Right forelimb (tissue), 1 donor: ENCODE measurements at regions not wholly inside any gene's neighbourhood (a gene's known extent, or its start where the extent isn't known, plus 50 kb on each side); places are given as distances from the start of the nearest gene placed in this dataset.
A peak's percentile ranks its signal among the peaks of the same experiment; 100 is the strongest.

ENCODE experiments used
- DNase-seq: peaks from one replicate; pipeline ENCODE4 v3.0.0-alpha.2; 2018

DNA sequence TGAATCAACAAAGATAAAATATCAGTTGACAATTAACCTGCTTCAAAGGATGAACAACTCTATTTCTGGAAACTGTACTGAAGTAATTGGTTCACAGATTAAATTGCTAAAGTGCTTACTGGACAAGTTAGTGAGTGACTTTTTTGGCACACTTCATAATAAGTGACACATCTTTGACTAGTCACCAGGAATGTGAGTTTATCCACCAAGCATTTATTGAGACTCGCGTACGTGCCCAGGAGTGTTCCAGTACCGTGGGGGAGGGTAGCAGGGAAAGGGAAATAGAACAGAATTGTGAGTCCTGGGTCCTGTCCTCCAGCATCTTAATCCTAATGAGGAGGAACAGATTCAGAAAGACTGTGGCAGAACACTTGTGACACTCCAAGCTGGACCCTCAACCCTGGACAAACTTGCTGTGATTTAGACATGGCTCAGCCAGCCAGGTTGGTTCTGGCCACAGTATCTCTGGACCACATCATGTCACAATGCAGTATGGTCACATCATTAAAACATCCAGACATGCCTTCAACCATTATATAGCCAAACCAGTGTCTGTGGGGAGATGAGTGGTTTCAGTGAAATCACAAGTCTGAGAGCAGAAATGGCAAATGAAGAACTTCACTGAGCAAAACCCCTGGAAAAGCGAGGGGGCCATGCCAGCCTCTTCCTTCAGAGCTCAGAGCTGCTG, 623.1 kb downstream of the BNC2 start:
- peak; percentile 19 for DNase-seq

- no peak for DNase-seq
Measured at GRCh38 chr9:16248822-16249221, 621.6 kb downstream of the BNC2 start.

GRCh38 chr9:16252616-16253015, 617.9 kb downstream of the BNC2 start:
- no peak for DNase-seq

GRCh38 chr9:16254674-16255073, 615.8 kb downstream of the BNC2 start:
- DNase-seq, result no peak

DNA sequence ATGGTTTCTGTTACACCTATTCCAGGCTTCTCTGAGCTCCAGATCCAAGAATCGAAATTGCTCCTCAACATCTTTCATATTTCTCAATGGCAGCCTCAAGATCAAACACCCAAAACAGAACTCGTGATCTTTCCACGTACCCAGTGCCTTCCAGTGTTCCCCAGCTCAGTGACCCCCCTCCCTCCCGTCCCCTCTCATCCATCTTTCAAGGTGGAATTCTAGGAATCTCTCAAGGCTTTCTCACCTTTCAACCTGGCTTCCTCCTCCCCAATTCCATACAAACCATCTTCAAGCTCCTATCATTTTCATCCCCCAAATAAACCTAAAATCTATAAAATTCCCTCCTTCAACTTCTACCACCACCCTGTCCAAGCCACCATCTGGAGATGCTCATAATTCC, 615.3 kb downstream of the BNC2 start:
- no peak for DNase-seq

DNA sequence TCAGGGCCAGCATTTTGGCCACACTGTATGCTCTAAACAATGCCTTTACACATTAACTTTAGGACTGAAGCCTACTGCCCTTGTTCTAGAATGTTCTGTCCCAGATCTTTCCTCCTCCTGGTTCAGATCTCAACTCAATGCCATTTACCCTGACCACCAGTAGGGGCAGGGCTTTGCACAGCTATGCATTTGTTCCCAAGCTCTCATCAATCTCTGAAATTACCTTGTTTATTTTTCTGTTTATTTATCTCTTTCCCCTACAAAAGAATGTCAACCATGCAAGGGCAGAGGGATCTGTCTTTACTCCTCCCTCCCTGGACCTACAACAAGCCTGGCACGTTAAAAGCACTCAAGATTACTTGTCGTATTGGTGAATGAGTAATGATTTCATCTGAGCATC, 612.9 kb downstream of the BNC2 start:
- DNase-seq, result no peak

DNA sequence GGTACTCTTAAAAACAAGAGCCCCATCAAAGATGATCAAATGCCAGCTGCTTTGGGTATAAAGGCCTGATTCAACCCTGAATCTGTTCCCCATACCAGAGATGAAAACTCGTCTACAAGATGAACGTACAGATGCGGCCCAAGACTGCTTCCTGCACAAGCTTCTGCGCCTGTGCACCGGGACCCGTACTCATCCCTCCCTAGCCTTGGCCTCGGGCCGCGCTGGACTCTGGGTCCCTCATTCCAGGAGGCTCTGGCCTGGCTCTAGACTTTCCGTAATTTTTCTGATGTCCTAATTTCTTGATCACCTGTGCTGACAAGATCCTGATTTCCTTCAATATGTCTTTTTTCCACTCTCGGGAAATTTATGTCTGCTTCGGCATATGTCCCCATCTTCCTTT, 612.3 kb downstream of the BNC2 start:
- DNase-seq, result no peak

DNA sequence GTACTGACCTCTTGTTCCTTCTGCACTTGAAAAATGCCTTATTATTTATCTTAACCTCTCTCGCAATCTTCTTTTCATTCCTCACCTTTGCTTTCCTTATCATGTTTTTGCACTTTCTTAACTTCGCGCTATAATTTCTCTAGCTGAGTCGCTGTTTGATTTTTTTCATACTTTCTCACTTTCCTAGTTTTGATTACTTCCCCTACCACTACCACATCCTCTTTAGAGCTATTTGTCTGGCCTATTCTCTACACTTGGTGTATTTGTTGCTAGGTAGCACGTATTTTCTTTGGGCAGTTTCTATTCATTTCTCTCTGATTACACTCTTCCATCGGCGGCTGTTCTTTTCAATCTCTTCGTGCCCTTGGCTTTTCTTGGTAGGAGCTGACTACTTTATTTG, 611.8 kb downstream of the BNC2 start:
- DNase-seq, result no peak

GRCh38 chr9:16262477-16263261, 607.8 kb downstream of the BNC2 start:
- DNase-seq, result no peak

- DNase-seq, result no peak
Measured at GRCh38 chr9:16265688-16266087, 604.8 kb downstream of the BNC2 start.

DNA sequence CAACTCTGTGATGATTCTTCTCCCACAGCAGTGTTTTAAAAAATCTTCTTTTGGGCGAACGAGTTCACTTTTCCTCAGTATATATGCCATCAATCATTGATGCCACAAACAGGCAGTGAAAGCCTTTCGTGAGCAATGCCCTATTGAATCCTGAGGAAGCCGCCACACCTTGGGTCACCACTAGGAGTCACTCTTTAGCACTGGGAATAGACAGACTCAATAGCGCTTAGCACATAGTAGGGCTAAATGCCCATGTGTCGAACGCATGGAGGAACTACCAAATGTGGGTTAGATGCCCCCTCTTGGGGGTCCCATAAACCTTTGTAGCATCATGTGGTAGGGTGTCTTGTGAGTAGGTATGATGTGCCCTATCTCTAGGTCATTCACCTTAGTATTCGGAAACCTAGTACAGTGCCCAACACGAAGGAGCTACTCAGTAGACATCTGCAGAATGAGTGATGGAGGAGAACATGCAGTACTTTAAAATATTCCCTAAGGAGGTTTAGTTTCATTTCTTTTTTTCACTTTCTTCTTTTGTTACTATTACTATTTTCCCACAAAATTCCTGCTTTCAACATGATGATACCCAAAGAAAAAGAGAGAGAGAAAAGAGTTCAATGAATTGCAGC, 603.7 kb downstream of the BNC2 start:
- DNase-seq, result no peak

GRCh38 chr9:16267281-16268066, 603.0 kb downstream of the BNC2 start:
- no peak for DNase-seq

DNA sequence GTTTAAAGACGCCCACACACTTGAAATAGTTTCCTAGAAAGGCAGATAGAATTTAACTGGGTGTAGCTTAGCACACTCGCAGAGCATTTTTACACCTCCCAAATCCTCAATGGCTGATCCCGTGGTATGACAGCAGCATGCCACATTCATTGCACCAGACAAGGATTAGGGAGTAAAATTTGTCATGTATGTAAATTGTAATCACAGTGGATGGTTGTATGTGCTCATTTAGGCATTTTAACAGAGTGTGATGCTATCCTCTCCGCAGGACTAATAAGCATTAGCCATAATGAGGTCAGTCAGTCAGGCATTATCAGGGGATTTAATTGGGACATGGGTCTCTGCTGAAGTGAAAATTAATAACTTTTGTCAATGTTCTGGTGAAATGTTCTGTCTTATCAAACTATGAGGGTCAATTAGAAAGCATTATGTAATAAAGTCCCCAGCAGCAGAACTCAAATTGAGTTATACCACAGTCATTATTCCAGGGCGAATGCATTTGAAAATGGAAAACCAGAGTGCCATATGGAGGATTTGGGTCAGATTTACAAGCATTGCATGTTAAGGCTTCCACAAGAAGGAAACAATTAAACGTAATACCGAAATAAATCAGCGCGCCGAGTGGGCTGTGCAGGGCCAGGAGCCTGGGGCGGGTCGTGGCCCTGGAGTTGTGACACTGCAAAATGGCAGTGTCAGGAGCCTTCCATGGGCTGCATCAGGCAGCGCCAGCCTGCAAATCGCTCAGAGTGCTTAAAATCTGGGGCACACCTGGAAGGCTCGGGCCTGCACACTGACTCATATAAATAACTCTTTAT, 602.2 kb downstream of the BNC2 start:
- no peak for DNase-seq

DNA sequence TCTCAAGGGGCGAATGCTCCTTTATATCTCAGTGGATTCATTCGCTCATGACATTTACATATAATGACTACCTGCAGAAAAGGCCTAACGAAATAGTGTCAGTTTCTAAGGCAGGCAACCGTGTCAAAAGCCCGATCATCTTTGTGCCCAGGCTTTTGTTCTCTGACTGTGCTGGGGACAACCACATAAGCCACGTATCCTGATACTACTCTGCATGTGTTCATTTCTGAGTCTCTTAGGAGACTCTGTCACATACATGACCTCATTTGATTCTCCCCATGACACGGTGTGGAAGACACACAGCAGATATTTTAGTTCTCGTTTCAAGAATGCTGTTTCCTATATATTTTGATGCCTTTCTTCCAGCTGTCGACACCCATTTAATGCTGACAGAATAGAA, 598.5 kb downstream of the BNC2 start:
- DNase-seq, result peak; percentile 21

DNA sequence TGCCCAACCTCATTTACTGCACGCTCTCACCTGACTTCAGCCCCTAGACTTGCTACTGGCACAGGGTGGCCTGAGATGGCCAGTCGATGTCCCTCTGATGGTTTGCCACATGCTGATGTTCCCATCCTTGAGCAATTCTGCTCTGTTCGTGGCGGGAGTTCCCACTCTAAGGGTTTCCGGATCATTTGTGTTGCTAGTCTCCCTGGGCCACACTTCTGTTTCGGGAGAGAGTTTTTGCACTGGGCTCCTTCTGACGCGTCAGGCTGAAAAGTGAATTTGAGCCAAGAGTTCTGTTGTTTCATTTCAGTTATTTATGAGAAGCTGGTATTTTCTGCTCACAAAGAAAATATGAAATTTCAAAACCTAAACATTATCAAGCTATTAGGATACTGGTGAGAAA, 597.7 kb downstream of the BNC2 start:
- DNase-seq, result peak; percentile 30

DNA sequence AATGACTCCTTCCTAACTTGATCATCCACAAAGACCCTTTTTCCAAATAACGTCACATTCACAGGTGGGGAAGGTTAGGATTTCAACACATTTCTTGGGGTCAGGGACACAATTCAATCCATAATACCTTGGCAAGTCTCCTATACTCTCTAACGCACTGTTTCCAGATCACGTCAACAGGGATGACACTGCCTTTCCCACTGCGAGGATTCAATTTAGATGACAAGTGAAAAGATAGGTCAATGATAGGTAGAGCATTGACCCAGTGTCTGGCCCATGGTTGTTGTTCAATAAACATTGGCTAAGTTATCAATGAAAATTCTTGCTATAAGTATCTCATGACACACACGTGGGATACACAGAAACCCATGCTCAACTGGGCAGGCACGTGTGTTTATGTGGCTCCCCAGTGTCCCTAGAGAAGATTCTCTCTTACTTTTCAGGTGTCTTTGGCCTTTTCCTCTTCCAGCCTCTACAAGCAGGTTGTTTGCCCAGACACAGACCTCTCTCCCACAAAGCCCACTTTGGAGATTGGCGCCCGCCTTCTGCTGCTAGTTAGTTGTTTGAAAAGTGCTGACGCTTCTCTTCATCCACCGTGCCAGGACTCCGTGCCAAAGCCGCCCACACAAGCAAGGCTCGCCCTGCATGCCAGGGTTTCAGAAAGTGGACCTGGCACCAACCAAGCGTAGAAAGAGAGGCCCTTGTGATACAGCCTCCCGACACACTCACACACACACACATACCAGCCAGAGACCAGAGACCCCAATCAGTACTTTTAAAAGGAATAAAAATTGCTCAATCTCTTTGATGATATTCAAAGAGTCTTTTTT, 594.5 kb downstream of the BNC2 start:
- peak; percentile 63 for DNase-seq

GRCh38 chr9:16276866-16277265, 593.6 kb downstream of the BNC2 start:
- DNase-seq, result peak; percentile 15

DNA sequence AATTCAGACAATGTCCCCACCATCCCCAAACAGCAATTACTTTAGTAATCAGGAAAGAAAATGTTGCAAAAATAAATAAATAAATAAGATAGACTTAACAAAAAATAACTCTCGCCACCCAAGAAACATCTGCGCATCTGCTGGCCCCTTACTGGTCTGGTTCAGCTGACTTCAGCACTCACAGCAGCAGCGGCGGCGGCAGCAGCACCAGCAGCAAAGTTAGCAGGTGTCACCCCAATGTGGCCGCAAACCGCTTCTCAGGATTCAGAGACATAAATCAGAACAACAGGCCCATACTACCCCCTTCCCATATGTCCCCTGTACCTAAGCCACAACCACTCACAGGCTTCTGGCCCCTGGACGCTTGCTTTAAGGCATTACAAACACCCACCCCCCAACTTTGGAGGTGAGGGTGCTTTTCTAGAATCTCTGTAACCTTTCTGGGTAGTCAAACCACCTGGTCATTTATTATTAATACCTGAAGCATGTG, 593.0 kb downstream of the BNC2 start:
- DNase-seq, result peak; percentile 37

DNA sequence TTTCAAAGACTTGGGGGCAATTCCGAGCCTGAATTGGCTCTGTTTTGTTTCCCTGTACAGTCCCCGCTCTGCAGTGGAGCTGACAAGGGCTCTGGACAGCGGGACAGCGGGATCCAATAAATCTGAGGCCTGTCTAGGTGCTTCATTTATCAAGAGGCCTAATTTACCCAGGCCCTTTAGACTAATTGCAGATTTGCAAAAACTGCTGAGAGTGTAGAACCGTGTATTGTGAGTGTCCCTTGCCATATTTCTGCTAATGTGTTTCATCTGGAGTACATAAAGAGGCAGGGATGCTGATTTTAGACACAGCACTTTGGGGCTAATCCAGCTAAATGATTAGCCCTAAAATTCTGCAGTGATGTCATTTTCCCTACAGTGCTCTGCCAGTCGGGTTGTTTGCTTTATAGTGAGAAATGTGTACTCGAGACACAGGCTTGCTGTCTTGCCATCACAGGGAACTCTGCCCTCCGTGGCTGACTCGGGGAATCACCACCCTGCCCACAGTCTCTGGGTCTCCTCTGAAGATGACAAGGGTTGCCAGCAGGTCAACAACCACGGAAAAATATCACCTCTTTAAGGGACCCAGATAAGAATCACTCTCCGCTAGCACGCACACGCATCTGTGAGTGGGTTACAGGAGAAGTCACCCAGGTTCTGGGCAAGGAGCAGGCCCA, 592.0 kb downstream of the BNC2 start:
- peak; percentile 41 for DNase-seq

- no peak for DNase-seq
Measured at GRCh38 chr9:16281707-16282106, 588.8 kb downstream of the BNC2 start.

- no peak for DNase-seq
Measured at GRCh38 chr9:16282216-16282615, 588.3 kb downstream of the BNC2 start.
